ENCODE measurements at regions not wholly inside any gene's neighbourhood (a gene's known extent, or its start where the extent isn't known, plus 50 kb on each side); places are given as distances from the start of the nearest gene placed in this dataset.

- DNase-seq (ENCODE audit: low read depth), result no peak
- H3K4me3 ChIP-seq (ENCODE audit: low read depth, low read length), result no peak overlapping the region
- TF ChIP-seq, protein P1, sequence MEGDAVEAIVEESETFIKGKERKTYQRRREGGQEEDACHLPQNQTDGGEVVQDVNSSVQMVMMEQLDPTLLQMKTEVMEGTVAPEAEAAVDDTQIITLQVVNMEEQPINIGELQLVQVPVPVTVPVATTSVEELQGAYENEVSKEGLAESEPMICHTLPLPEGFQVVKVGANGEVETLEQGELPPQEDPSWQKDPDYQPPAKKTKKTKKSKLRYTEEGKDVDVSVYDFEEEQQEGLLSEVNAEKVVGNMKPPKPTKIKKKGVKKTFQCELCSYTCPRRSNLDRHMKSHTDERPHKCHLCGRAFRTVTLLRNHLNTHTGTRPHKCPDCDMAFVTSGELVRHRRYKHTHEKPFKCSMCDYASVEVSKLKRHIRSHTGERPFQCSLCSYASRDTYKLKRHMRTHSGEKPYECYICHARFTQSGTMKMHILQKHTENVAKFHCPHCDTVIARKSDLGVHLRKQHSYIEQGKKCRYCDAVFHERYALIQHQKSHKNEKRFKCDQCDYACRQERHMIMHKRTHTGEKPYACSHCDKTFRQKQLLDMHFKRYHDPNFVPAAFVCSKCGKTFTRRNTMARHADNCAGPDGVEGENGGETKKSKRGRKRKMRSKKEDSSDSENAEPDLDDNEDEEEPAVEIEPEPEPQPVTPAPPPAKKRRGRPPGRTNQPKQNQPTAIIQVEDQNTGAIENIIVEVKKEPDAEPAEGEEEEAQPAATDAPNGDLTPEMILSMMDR (conservative IDR thresholded peaks at IDR 0.05; ENCODE audit: low read depth, low read length), result no peak
Measured at GRCh38 chr18:78525366-78526111, 454.1 kb upstream of the SALL3 start.

DNA sequence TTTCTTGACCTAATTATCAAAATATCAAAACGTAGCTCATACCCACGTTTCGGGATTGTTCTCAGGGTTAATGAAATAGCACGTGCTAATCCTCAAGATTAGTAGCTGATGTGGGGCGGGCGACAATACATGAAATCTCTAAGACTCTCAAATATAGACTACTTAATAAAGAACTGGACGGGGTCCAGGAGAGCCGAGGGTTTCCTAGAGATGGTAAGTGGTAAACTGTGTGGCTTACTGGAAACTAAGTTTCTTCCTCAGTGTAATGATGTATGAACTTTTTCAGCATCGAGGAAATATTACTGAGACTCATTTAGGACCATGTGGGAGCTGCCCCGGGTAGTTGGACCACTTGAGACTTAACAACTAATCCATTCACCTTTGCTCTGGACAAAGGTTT lies 453.3 kb upstream of the SALL3 start:
- TF ChIP-seq, protein P1 (conservative IDR thresholded peaks at IDR 0.05; ENCODE audit: low read depth, low read length), result no peak

DNA sequence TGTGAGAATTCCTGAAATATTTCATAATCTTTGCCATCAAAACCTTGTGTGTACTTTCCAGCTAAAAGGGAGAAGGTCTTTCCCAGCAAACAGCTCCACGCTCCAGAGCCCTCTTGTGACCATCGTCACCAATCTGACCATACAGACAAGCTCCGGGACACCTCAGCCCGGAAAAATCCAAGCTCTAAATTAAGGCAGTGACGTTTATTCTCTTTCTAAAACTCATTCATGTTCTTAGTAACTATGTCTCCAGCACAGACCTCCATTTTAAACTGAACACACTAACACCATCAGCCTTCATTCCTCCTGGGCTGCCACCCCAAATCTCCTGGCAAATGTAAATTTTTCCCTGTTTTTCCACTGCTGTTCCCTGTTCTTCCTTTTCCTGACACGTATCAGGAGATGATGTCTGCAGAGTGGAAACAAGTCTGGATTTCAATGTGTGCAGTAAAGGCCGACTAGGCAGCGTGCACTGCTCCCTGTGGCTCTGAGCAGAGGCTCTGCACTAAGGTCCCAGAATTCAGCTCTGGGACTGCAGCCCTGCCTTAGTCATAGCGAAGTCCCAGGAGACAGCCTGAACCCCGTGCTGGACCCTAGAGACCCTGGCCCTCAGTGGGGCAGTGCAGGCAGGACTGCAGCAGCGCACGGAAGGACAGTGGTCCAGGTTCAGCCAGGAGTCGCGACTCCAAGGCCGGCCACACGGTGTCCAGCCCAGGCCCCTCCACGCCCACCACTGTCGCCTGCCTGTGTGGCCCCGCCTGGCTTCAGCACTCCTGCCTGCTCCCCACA lies 452.5 kb upstream of the SALL3 start:
- TF ChIP-seq, protein P1 (conservative IDR thresholded peaks at IDR 0.05; ENCODE audit: low read depth, low read length), result no peak
- DNase-seq (ENCODE audit: low read depth), result no peak
- no peak overlapping the region for H3K4me3 ChIP-seq (ENCODE audit: low read depth, low read length)

More for the DNA sequence above, 453.3 kb upstream of the SALL3 start:
- H3K4me3 ChIP-seq (ENCODE audit: low read depth, low read length), result no peak overlapping the region
- no peak for DNase-seq (ENCODE audit: low read depth)

DNA sequence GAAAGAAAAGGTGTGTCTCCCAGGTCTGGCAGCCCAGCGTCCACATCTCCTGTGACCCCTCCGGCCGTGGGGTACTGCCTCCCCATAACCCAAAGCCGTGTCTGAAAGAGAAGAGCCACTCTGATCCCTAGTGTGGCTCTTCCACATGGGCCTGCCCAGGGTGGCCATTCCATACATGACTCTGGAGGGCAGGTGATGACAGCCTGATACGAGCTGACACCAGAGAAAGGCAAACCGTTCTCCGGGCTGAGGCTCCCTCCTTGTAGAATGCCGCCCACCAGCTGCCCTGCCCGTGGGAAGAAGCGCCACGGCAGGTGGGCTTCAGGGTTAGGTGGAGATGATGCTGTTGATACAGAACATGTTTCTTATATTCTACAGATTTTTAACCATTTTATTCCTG lies 451.6 kb upstream of the SALL3 start:
- no peak overlapping the region for H3K4me3 ChIP-seq (ENCODE audit: low read depth, low read length)
- no peak for DNase-seq (ENCODE audit: low read depth)
- TF ChIP-seq, protein P1 (conservative IDR thresholded peaks at IDR 0.05; ENCODE audit: low read depth, low read length), result no peak

GRCh38 chr18:78528411-78529258 lies 451.0 kb upstream of the SALL3 start:
- TF ChIP-seq, protein P1 (conservative IDR thresholded peaks at IDR 0.05; ENCODE audit: low read depth, low read length), result no peak

GRCh38 chr18:78531637-78532036 lies 448.0 kb upstream of the SALL3 start:
- no peak overlapping the region for H3K4me3 ChIP-seq (ENCODE audit: low read depth, low read length)
- no peak for DNase-seq (ENCODE audit: low read depth)
- TF ChIP-seq, protein P1 (conservative IDR thresholded peaks at IDR 0.05; ENCODE audit: low read depth, low read length), result no peak

More at GRCh38 chr18:78528411-78529258, 451.0 kb upstream of the SALL3 start:
- H3K4me3 ChIP-seq (ENCODE audit: low read depth, low read length), result no peak overlapping the region
- no peak for DNase-seq (ENCODE audit: low read depth)
